ENCODE measurements at regions not wholly inside any gene's neighbourhood (a gene's known extent, or its start where the extent isn't known, plus 50 kb on each side); places are given as distances from the start of the nearest gene placed in this dataset.

DNA sequence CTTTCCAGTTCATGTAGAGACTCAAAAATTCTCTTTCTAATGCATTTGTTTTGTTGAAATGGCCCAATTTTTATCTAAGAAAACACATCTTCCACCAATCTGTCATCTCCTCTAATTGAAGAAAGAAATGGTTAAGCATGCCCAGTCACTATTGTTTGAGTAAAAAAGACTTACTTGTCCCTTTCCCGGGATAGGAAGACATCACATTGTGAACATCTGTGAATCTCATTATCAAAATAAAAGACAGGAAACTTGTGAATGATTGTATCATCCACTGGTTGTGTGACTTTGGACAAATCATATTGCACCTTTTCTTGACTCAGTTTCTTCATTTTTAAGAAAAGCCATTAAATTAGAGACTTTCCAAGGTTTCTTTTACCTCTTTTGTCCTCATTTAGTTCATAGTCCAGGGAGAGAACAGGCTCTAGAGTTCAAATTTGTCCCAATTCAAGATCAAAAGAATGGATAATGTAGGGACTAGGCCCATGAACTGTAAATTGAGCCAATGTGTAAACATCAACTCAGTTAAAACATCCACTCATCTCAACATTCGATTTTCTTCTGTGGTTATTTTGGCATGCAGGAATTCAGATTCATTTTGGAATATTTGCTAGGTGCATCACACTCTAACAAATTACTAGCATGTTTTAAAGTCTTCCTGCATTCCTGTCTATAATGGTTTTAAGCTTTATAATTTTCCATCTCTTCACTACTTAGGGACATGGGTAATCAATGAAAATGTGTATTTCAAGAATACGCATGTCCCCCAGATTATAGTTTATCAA, 838.0 kb upstream of the WWC1 start:
- TF ChIP-seq, protein P1, sequence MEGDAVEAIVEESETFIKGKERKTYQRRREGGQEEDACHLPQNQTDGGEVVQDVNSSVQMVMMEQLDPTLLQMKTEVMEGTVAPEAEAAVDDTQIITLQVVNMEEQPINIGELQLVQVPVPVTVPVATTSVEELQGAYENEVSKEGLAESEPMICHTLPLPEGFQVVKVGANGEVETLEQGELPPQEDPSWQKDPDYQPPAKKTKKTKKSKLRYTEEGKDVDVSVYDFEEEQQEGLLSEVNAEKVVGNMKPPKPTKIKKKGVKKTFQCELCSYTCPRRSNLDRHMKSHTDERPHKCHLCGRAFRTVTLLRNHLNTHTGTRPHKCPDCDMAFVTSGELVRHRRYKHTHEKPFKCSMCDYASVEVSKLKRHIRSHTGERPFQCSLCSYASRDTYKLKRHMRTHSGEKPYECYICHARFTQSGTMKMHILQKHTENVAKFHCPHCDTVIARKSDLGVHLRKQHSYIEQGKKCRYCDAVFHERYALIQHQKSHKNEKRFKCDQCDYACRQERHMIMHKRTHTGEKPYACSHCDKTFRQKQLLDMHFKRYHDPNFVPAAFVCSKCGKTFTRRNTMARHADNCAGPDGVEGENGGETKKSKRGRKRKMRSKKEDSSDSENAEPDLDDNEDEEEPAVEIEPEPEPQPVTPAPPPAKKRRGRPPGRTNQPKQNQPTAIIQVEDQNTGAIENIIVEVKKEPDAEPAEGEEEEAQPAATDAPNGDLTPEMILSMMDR (IDR thresholded peaks at IDR 0.05; ENCODE audit: control extremely low read depth, extremely low read depth, low read depth, missing control alignments): no peak
- CTCF ChIA-PET: no interaction called here
- no peak for DNase-seq (ENCODE audit: extremely low spot score)
- POLR2A ChIA-PET: no interaction called here

DNA sequence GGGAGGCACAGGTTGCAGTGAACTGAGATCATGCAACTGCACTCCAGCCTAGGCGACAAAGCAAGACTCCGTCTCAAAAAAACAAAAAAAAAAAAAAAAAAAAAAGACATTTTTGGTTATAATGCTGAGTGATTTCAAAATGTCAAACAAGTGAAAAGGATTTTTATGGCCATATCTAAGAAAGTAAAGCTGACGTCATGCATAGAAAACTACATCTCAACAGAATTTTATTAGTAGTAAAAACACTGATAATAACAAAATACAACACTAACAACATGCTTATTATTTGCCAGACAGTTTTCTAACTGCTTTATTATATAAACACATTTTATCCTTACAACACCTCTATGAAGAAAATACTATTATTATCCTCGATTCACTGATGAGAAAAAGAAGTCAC, 833.0 kb upstream of the WWC1 start:
- ChIA-PET POLR2A (no interaction called here), CTCF (interaction anchor here (1.4 kb wide), 1 partner anchor 14 kb away, joined by 4 read pairs; no protein-coding TSS in a partner anchor)
- no peak for DNase-seq (ENCODE audit: extremely low spot score)
- TF ChIP-seq, protein P1 (IDR thresholded peaks at IDR 0.05; ENCODE audit: control extremely low read depth, extremely low read depth, low read depth, missing control alignments): no peak

GRCh38 chr5:167460449-167461020, 830.9 kb upstream of the WWC1 start:
- POLR2A ChIA-PET: no interaction called here
- TF ChIP-seq, protein P1 (IDR thresholded peaks at IDR 0.05; ENCODE audit: control extremely low read depth, extremely low read depth, low read depth, missing control alignments): no peak
- DNase-seq (ENCODE audit: extremely low spot score): peak; percentile 7
- CTCF ChIA-PET: interaction anchor here (0.8 kb wide), 2 partner anchors 13 to 20 kb away, joined by 3 read pairs; no protein-coding TSS in a partner anchor

DNA sequence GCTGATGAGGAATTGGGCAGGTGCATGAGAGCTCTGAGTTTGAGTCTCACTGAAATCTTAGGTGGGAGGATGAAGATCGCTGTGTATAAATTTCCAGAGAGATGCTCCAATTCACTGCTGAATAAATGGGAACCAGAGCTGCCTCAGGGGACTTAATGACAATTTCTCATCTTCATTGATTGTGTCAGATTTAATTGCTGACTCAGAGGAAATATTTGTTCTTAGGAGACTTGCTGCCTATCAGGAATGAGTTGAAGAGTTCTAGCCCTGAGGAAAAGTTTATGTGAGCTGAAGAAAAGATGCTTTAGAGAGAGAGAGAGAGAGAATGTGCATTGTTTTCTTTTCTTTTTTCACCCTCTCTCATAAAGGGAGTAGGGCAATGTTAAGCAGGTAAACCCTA, 827.5 kb upstream of the WWC1 start:
- DNase-seq (ENCODE audit: extremely low spot score): no peak
- POLR2A ChIA-PET: no interaction called here
- CTCF ChIA-PET: no interaction called here
- TF ChIP-seq, protein P1 (IDR thresholded peaks at IDR 0.05; ENCODE audit: control extremely low read depth, extremely low read depth, low read depth, missing control alignments): no peak

- TF ChIP-seq, protein P1 (IDR thresholded peaks at IDR 0.05; ENCODE audit: control extremely low read depth, extremely low read depth, low read depth, missing control alignments): no peak
- no peak for DNase-seq (ENCODE audit: extremely low spot score)
- CTCF ChIA-PET: no interaction called here
- POLR2A ChIA-PET: no interaction called here
These were observed 824.5 kb upstream of the WWC1 start for GRCh38 chr5:167466992-167467391.

GRCh38 chr5:167472566-167473108, 818.8 kb upstream of the WWC1 start:
- TF ChIP-seq, protein P1 (IDR thresholded peaks at IDR 0.05; ENCODE audit: control extremely low read depth, extremely low read depth, low read depth, missing control alignments): no peak
- POLR2A ChIA-PET: no interaction called here
- no peak for DNase-seq (ENCODE audit: extremely low spot score)
- CTCF ChIA-PET: interaction anchor here (0.9 to 1.6 kb wide), 3 partner anchors 11 to 22 kb away, joined by 3 read pairs; no protein-coding TSS in a partner anchor

All from GM10248 (cell line).